ENCODE measurements at regions not wholly inside any gene's neighbourhood (a gene's known extent, or its start where the extent isn't known, plus 50 kb on each side); places are given as distances from the start of the nearest gene placed in this dataset.

DNA sequence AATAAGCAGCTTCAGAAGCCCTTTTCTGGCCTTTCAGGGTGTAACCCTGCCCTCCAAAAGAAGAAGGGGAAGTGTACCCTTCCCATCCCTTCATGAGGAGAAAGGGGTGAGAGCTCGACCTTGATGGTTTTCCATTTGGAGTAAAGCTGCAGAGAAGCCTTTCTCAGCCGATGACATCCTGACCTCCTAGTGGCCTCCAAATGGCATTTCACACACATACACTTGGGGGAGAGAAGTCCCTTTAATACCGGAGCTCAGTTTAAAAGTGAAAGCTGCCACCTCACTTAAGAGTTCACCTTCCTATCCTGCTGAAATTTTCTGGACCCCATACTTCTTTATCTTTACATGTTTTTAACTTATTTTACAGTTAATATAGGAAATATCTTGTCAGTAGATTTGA is 716.7 kb downstream of the DCDC2C start:
- no peak for DNase-seq (ENCODE audit: low read depth)
- no peak overlapping the region for H3K4me3 ChIP-seq (ENCODE audit: control insufficient read depth, low read depth, low read length)
- TF ChIP-seq, protein P1, sequence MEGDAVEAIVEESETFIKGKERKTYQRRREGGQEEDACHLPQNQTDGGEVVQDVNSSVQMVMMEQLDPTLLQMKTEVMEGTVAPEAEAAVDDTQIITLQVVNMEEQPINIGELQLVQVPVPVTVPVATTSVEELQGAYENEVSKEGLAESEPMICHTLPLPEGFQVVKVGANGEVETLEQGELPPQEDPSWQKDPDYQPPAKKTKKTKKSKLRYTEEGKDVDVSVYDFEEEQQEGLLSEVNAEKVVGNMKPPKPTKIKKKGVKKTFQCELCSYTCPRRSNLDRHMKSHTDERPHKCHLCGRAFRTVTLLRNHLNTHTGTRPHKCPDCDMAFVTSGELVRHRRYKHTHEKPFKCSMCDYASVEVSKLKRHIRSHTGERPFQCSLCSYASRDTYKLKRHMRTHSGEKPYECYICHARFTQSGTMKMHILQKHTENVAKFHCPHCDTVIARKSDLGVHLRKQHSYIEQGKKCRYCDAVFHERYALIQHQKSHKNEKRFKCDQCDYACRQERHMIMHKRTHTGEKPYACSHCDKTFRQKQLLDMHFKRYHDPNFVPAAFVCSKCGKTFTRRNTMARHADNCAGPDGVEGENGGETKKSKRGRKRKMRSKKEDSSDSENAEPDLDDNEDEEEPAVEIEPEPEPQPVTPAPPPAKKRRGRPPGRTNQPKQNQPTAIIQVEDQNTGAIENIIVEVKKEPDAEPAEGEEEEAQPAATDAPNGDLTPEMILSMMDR (conservative IDR thresholded peaks at IDR 0.05; ENCODE audit: control insufficient read depth, insufficient read depth, low read depth, low read length) = no peak

DNA sequence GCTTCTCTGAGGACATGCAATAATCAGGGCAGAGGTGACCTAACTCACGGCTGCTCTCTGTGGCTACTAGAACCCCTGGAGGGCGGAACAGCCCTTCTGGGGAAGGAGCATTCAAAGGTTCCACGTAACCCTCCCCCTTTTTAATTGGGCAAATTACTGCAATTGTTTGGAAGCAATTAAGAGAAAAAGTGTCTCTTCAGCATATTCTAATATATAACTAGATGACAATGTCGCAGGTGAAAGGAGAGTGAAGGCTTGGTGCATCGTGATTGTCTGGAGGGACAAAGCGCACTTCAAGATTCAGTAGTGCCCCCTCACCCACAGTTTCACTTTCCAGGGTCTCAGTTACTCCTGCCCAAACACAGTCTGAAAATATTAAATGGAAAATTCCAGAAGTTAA is 720.8 kb downstream of the DCDC2C start:
- TF ChIP-seq, protein P1 (conservative IDR thresholded peaks at IDR 0.05; ENCODE audit: control insufficient read depth, insufficient read depth, low read depth, low read length) = no peak
- H3K4me3 ChIP-seq (ENCODE audit: control insufficient read depth, low read depth, low read length) = no peak overlapping the region
- DNase-seq (ENCODE audit: low read depth) = no peak

DNA sequence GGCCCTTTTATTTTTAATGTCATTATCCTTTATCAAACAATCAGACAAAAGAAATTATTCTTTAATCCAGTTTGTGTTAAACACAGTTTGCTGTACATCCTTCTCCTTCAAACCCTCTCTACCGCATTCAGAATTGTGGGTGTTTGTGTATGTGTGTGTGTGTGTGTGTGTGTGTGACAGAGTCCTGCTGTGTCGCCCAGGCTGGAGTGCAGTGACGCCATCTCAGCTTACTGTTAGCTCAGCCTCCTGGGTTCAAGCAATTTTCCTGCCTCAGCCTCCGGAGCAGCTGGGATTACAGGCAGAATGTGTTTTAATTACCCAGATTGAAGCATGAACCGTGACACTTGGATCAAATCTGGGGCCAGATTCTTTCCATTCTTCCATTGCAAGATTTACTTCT is 723.7 kb downstream of the DCDC2C start:
- TF ChIP-seq, protein P1 (conservative IDR thresholded peaks at IDR 0.05; ENCODE audit: control insufficient read depth, insufficient read depth, low read depth, low read length) = no peak
- DNase-seq (ENCODE audit: low read depth) = no peak
- H3K4me3 ChIP-seq (ENCODE audit: control insufficient read depth, low read depth, low read length) = no peak overlapping the region

DNA sequence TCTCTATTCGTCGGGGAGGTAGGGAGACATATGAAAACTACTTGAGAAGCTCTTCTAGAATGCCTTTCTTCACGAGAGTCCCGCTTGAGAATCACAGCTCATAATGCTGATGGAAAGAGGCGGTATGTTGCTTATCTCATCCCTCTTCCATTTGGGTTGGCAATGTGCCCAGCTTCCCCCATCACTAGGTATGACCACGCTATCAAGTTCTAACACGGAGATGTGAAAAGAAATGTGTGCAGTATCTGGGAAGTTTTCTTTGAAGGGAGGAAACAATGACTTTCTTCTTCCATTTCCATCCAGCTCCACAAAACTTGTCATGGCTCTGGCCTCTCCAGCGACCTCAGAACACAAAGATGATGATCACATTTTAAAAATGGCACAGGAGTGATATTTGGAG is 742.4 kb downstream of the DCDC2C start:
- TF ChIP-seq, protein P1 (conservative IDR thresholded peaks at IDR 0.05; ENCODE audit: control insufficient read depth, insufficient read depth, low read depth, low read length) = no peak
- DNase-seq (ENCODE audit: low read depth) = no peak
- no peak overlapping the region for H3K4me3 ChIP-seq (ENCODE audit: control insufficient read depth, low read depth, low read length)

DNA sequence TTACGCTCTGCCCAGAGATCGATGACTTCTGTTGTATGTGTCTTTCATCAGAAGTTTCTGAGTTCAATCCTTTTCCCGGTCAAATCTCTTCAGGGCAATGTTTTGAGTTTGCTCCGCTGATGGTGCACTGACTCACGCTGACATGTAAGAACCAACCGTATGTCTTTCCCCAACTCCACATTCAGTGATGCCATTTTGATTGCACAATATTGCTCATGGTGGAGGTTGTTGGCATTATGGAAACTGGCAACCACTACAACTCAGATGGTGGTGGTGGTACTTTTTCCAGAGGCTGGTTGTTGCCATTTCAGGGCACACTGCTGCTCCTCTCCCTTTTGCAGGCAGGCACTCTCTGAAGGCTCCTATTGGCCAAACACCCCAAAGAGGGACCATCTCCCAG is 751.5 kb downstream of the DCDC2C start:
- no peak for DNase-seq (ENCODE audit: low read depth)
- no peak overlapping the region for H3K4me3 ChIP-seq (ENCODE audit: control insufficient read depth, low read depth, low read length)
- TF ChIP-seq, protein P1 (conservative IDR thresholded peaks at IDR 0.05; ENCODE audit: control insufficient read depth, insufficient read depth, low read depth, low read length) = no peak

DNA sequence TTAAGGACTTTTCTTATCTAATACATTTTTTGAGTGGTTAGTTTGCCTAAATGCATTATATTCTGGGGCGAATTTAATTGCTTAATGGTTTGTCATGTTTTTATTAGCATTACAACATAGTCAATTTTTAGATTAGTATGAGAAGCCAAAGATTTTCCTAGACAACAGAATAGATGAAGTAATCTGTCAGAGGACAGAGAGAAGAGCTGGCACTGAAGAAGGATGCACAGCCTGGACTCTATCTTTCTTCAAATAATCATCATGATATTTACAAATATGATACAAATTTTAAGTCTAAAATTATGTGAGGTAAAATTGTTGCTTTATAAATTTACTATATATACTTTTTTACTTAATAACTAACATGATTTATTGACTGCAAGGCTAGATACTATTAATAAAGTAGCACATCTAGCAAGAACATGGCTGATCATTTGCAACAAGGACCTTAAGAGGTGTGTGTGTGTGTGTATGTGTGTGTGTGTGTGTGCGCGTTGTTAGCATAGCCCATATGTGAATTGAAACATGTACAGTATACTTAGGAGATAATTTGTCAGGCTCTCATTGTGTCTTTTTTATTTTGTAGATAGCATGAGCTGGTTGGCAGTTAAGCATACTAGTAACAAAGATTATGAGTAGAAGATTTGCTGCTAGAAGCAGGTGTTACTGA is 752.2 kb downstream of the DCDC2C start:
- no peak overlapping the region for H3K4me3 ChIP-seq (ENCODE audit: control insufficient read depth, low read depth, low read length)
- no peak for DNase-seq (ENCODE audit: low read depth)
- TF ChIP-seq, protein P1 (conservative IDR thresholded peaks at IDR 0.05; ENCODE audit: control insufficient read depth, insufficient read depth, low read depth, low read length) = no peak
